ENCODE measurements at regions not wholly inside any gene's neighbourhood (a gene's known extent, or its start where the extent isn't known, plus 50 kb on each side); places are given as distances from the start of the nearest gene placed in this dataset.
"Not testable (repeated sequence)": the region's sequence is repeated elsewhere in the genome, so short reads cannot be mapped to it uniquely, and the experiment has no call there.

DNA sequence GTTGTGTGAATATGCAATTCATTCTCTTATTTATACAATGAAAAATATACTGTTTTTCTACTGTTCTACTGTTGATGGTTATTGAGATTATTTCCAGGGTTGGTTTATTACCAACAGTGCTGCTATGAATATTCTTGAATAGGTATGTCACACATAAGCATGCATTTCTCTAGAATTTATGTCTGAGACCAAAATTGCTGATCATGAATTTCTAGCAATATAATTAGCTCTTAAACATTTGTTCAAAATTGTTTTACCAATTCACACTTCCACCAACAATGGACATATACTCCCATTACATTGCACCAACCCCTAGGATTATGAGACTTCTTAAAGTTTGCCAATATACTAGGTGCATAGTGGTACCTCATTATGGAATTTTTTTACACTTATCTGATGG, 164.1 kb upstream of the KCNQ5 start:
- Histone ChIP-seq H3K36me3 (no peaks in the 10 kb centered on the region), H3K27ac (no peak overlapping the region), H3K4me1 (no peaks in the 10 kb centered on the region), H4K20me1 (no peaks in the 10 kb centered on the region), H3K9me3 (replicated peaks in 1 of 11) (no peaks in the 10 kb centered on the region), H3K27me3 (no peaks in the 10 kb centered on the region), H3K4me2 (no peak overlapping the region), H3K9ac (no peak overlapping the region), H3K4me3 (no peak overlapping the region)
- TF ChIP-seq Cebpa-rat (IDR thresholded peaks at IDR 0.05), result no peak

DNA sequence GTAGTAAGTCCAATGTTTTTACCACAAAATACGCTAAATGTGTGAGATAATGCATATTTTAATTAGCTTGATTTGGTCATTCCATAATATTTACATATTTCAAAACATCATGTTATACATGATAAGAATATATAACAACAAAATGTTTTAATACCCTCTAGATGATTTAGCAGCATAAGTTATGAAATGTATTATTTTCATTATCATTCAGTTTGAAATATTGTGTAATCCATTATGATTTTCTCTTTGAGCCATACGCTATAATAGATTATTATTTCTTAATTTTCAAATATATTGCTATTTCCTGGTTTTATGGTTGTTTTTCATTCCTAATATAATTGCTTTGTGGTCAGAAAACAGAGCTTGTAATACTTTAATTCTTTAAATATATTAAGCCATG, 163.3 kb upstream of the KCNQ5 start:
- no peak for TF ChIP-seq Cebpa-rat (IDR thresholded peaks at IDR 0.05)
- no peak overlapping the region for H3K9ac ChIP-seq
- H4K20me1 ChIP-seq, result no peaks in the 10 kb centered on the region
- no peak overlapping the region for H3K4me2 ChIP-seq
- H3K4me1 ChIP-seq, result no peaks in the 10 kb centered on the region
- no peaks in the 10 kb centered on the region for H3K9me3 ChIP-seq (replicated peaks in 1 of 11)
- H3K27ac ChIP-seq, result no peak overlapping the region
- H3K4me3 ChIP-seq, result no peak overlapping the region
- H3K36me3 ChIP-seq, result no peaks in the 10 kb centered on the region
- no peaks in the 10 kb centered on the region for H3K27me3 ChIP-seq

DNA sequence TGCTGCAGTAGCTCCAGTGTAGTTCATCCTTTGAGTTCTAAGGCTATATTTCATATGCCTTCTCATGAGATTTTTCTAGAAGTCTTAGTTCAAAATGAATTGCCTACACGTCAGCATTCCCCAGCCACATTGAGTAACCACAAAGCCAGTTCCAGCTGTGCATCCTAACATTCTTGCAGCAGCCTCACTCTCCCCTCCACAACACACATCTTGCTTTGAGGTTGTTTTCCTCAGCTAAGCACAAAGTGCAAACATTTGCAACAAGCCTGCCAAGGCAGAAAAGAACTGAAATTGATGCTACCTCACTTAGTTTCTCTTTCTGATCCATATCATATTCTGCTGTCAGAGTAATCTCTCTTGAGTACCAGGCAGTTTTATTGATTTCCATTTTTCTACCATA, 160.7 kb upstream of the KCNQ5 start:
- H3K27me3 ChIP-seq, result no peaks in the 10 kb centered on the region
- no peak overlapping the region for H3K4me2 ChIP-seq
- H3K36me3 ChIP-seq, result no peaks in the 10 kb centered on the region
- no peak overlapping the region for H3K4me3 ChIP-seq
- no peak for TF ChIP-seq Cebpa-rat (IDR thresholded peaks at IDR 0.05)
- H3K9me3 ChIP-seq (replicated peaks in 1 of 11), result no peaks in the 10 kb centered on the region
- H3K4me1 ChIP-seq, result no peaks in the 10 kb centered on the region
- H4K20me1 ChIP-seq, result no peaks in the 10 kb centered on the region
- H3K9ac ChIP-seq, result no peak overlapping the region
- H3K27ac ChIP-seq, result no peak overlapping the region

DNA sequence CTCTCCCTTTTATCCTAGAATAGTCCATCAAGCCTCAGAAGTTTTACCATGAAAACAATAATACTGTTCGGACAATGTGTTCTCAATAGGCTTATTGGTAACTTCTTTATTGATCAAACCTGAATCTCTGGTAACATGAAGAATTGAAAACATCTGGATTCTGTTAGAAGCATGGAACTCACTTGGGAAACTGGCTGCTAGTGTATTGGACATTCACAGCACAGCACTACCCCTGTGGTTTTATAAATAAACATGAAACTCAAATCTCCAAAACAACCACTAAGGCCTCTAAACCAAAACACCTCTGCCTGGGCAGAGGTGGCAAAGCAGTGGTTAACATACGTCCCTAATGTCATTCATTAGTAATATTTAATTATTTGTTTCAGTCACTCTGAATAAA, 157.6 kb upstream of the KCNQ5 start:
- Histone ChIP-seq H3K4me2 (no peak overlapping the region), H3K27ac (no peak overlapping the region), H3K36me3 (no peaks in the 10 kb centered on the region), H4K20me1 (no peaks in the 10 kb centered on the region), H3K4me3 (no peak overlapping the region), H3K9ac (no peak overlapping the region), H3K27me3 (no peaks in the 10 kb centered on the region), H3K4me1 (no peaks in the 10 kb centered on the region), H3K9me3 (replicated peaks in 1 of 11) (peaks cover 0 to 1% (median 0%) of the 10 kb centered on the region in 11 experiments; a peak in 3 of 22 replicates)
- TF ChIP-seq Cebpa-rat (IDR thresholded peaks at IDR 0.05), result no peak

DNA sequence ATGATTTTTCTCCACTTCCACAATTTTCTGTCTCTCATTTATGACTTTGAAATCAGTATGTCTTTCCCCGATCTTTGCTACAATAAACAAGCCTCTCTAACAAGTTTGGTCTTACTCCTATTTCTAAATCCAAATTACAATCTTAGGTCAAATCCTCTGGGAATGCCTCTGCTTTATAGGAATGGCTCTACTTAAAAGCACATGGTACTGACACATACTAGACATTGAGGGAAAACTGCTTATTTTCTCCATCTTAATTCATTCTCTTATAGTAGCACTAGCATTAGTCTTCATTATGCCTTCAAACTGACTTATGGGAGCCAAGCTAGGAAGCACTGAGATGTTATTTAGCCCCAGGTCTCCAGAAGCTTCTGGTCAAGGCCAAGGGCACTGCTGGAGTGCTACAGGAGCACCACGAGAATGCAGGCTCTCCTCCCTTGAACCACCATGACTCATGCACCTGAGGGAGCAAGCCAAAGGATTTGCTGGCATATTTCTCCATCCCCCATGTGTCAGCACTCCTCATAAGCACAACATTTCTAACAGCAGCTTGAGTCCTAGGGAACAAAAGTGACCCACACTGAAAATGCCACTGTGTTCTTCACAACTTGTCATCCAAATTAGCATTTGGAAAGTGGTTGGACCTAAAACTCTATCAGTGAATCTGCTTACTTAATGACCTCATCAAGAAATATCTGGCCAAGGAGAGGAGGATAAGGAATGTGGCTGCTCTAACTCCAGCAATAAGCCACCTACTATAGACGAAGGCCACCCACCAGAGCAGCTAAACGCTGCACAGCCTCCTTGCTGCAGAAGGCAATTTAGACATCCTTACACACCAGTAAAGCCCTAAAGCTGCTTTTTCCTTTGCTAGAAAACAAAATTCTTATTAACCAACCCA, 156.8 kb upstream of the KCNQ5 start:
- Histone ChIP-seq H3K4me1 (no peaks in the 10 kb centered on the region), H3K27me3 (no peaks in the 10 kb centered on the region), H3K4me3 (no peak overlapping the region), H3K9me3 (replicated peaks in 1 of 11) (peaks cover 0 to 6% (median 0%) of the 10 kb centered on the region in 11 experiments; a peak in 4 of 22 replicates), H3K4me2 (no peak overlapping the region), H4K20me1 (no peaks in the 10 kb centered on the region), H3K27ac (no peak overlapping the region), H3K36me3 (no peaks in the 10 kb centered on the region), H3K9ac (no peak overlapping the region)
- no peak for TF ChIP-seq Cebpa-rat (IDR thresholded peaks at IDR 0.05)

DNA sequence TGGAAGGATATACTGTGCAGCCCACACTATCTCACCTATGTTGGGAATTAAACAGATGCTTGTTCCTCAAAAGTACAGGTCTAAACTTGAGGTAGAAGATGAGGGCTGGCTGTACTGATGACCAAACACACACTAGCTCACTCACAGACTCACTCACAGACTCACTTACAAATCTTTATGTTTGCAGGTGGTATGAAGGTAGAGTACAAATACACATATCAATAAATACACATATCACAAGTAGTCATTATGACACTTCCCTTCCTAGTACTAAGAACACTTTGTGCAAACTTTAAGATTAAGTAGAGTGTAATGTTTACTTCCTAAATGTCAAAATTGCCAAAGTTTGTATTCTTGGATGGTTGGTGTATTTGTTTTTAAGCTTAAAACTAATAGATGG, 155.4 kb upstream of the KCNQ5 start:
- Histone ChIP-seq H3K36me3 (no peaks in the 10 kb centered on the region), H4K20me1 (no peaks in the 10 kb centered on the region), H3K27me3 (no peaks in the 10 kb centered on the region), H3K9me3 (replicated peaks in 1 of 11) (peaks cover 0 to 6% (median 0%) of the 10 kb centered on the region in 11 experiments; a peak in 4 of 22 replicates), H3K4me1 (no peaks in the 10 kb centered on the region), H3K27ac (no peak overlapping the region), H3K9ac (no peak overlapping the region), H3K4me2 (no peak overlapping the region), H3K4me3 (no peak overlapping the region)
- no peak for TF ChIP-seq Cebpa-rat (IDR thresholded peaks at IDR 0.05)

DNA sequence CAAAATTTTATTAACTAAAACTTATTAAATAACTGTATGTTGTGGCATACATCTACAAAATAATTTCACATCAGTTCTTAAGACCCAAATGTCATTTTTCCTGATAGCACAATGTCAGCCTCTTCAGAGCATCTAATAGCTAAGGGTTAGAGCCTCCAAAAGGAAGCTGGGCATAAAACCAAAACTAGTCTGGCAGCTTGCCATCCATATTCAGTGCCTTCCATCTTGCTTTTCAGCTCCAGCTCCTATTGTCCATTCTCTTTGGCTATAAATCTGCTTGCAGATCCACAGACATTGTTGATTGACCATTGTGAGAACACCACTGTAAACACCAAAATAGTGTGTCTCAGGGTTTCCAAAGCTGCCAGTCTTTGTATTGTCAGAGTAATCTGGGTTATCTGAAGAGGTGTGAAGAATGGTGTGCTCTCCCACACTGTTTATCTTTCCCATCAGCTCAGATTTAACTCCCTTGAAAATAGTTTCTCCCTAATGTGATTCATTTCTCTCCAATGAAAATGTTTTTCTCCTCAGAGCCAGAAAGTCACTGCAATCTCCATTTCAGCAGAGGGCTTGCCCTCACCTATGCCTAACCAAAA, 154.8 kb upstream of the KCNQ5 start:
- H4K20me1 ChIP-seq, result no peaks in the 10 kb centered on the region
- H3K36me3 ChIP-seq, result no peaks in the 10 kb centered on the region
- H3K27me3 ChIP-seq, result no peaks in the 10 kb centered on the region
- no peak overlapping the region for H3K4me2 ChIP-seq
- TF ChIP-seq Cebpa-rat (IDR thresholded peaks at IDR 0.05), result no peak
- no peak overlapping the region for H3K9ac ChIP-seq
- no peak overlapping the region for H3K27ac ChIP-seq
- no peaks in the 10 kb centered on the region for H3K4me1 ChIP-seq
- no peak overlapping the region for H3K4me3 ChIP-seq
- peaks cover 0 to 6% (median 0%) of the 10 kb centered on the region in 11 experiments; a peak in 4 of 22 replicates for H3K9me3 ChIP-seq (replicated peaks in 1 of 11)

DNA sequence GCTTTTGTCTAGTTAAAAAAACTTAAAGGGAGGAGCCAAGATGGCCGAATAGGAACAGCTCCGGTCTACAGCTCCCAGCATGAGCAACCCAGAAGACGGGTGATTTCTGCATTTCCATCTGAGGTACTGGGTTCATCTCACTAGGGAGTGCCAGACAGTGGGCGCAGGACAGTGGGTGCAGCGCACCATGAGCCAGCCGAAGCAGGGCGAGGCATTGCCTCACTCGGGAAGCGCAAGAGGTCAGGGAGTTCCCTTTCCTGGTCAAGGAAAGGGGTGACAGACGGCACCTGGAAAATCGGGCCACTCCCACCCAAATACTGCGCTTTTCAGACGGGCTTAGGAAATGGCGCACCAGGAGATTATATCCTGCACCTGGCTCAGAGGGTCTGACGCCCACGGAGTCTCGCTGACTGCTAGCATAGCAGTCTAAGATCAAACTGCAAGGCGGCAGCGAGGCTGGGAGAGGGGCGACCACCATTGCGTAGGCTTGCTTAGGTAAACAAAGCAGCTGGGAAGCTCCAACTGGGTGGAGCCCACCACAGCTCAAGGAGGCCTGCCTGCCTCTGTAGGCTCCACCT, 152.4 kb upstream of the KCNQ5 start:
- not testable (repeated sequence) for H3K36me3 ChIP-seq; H4K20me1 ChIP-seq; H3K27me3 ChIP-seq; H3K27ac ChIP-seq; H3K4me1 ChIP-seq; H3K9me3 ChIP-seq (replicated peaks in 1 of 11); H3K9ac ChIP-seq; H3K4me3 ChIP-seq; H3K4me2 ChIP-seq

DNA sequence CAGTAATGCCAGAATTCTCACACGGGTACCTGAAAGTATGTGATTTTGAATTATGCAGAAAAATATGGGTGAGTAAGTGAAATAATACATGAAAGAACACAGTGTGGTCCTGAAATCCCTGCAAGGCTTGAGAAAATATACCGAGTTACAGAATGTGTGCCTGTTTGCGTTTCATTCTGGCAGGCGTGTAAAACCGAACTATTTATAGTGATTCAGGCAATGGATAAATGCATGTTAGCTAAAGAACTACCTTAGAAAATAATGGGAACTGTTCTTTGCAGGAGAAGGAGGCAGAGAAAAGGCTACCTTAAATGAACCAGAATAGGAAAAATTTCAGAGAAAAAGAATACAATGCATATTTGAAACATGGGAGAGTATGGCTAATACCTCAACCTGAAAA, 145.8 kb upstream of the KCNQ5 start:
- Histone ChIP-seq H3K27ac (no peak overlapping the region), H3K4me2 (no peak overlapping the region), H3K27me3 (no peaks in the 10 kb centered on the region), H3K4me3 (no peak overlapping the region), H3K9ac (no peak overlapping the region), H3K9me3 (replicated peaks in 1 of 11) (no peaks in the 10 kb centered on the region), H4K20me1 (no peaks in the 10 kb centered on the region), H3K4me1 (no peaks in the 10 kb centered on the region), H3K36me3 (no peaks in the 10 kb centered on the region)
- TF ChIP-seq Cebpa-rat (IDR thresholded peaks at IDR 0.05), result no peak

DNA sequence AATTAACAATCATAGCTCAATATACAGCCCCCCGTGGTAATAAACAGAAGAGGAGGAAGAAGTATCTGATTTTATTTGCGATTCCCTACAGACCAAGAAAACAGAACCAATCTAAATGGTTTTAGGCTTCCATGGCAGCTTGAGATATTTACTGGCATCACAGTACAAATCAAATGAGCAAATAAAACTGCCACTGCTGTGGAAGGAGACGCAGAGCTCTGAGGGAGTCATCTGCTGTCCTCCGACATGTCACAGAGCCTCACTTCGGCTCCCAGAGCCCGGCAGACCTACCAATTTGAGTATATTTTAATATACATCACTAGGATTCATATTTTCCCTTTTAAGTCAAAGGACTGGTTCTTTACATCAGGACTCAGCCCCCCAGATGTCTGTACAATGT, 145.2 kb upstream of the KCNQ5 start:
- Histone ChIP-seq H3K4me1 (no peaks in the 10 kb centered on the region), H3K4me2 (no peak overlapping the region), H3K27ac (no peak overlapping the region), H3K9me3 (replicated peaks in 1 of 11) (no peaks in the 10 kb centered on the region), H3K27me3 (no peaks in the 10 kb centered on the region), H3K36me3 (no peaks in the 10 kb centered on the region), H3K9ac (no peak overlapping the region), H3K4me3 (no peak overlapping the region), H4K20me1 (no peaks in the 10 kb centered on the region)
- TF ChIP-seq Cebpa-rat (IDR thresholded peaks at IDR 0.05), result no peak
